Activated CD8-positive, alpha-beta T cell treated with anti-CD3 and anti-CD28 coated beads for 36 hours (primary cell): ENCODE measurements at regions not wholly inside any gene's neighbourhood (a gene's known extent, or its start where the extent isn't known, plus 50 kb on each side); places are given as distances from the start of the nearest gene placed in this dataset.

Source experiments
- ATAC-seq: fragments of 200-7000 bp; cut with Tn5 transposase; one replicate; pipeline ENCODE4 v1.10.0; 2021; ENCODE audit warnings: mild to moderate bottlenecking, moderate library complexity
- CTCF ChIA-PET: fragments of 350-600 bp; sonication (Branson Sonifier 250); formaldehyde crosslinking; loops from one replicate; lab custom pipeline; 2021; ENCODE audit warnings: antibody characterized with exemption; lab: Charles Lee
- POLR2A ChIA-PET: fragments of 350-600 bp; sonication (Branson Sonifier 250); formaldehyde crosslinking; loops from one replicate; lab custom pipeline; 2021; ENCODE audit warnings: antibody characterized with exemption; lab: Charles Lee
- DNase-seq: peaks from one replicate; pipeline ENCODE4 v3.0.0-alpha.2; 2020
- H3K27ac Mint-ChIP-seq: one replicate; pipeline ENCODE4 v1.8.0; 2021; ENCODE audit warnings: mild to moderate bottlenecking, mixed read lengths
- H3K27me3 Mint-ChIP-seq: one replicate; pipeline ENCODE4 v1.8.0; 2021; ENCODE audit warnings: mixed read lengths
- H3K36me3 Mint-ChIP-seq: one replicate; pipeline ENCODE4 v1.8.0; 2021; ENCODE audit warnings: low read depth, mixed read lengths
- H3K4me1 Mint-ChIP-seq: one replicate; pipeline ENCODE4 v1.8.0; 2021; ENCODE audit warnings: low read depth, mixed read lengths
- H3K4me3 Mint-ChIP-seq: one replicate; pipeline ENCODE4 v1.8.0; 2021; ENCODE audit warnings: mild to moderate bottlenecking, moderate library complexity, mixed read lengths
- H3K9me3 Mint-ChIP-seq: one replicate; pipeline ENCODE4 v1.8.0; 2021; ENCODE audit warnings: mixed read lengths
- intact Hi-C: fragments of 100-400 bp; cut with micrococcal nuclease; formaldehyde crosslinking; loops from one replicate; pipeline ENCODE4 v1.10.0; 2022
- TF ChIP-seq, protein P1 (sequence below): fragments of 200-600 bp; IDR thresholded peaks from one replicate; pipeline ENCODE4 v1.8.0; 2022; ENCODE audit warnings: antibody characterized with exemption, mild to moderate bottlenecking

DNA sequence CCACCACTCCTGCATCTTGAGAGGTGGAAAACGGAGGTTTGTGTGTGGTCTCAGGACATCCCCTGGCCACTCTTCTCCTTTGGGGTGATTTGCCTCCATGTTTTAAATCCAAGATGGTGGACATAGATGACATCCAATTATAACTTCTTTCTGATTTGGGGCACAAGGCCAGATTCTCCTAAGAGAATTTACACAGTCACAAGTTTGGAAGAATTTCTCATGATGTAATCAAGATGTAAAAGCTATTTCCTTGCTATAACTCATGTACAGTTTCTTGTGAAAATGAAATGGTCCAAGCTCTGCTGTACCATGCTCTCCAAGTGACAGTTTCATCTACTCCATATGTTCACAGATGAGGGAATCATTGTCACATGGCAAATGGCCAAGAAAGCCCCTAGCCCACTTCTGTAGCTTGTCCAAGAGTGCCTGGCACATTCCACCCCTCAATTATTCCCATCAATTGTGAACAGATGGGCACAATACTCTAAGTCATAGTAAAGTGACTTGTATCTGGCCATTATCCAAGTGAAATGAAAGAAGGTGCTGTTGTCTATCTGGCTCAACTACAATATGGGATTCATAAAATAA, 134.6 kb upstream of the ROPN1 start:
- intact Hi-C loops: no loop called here
- no peaks in the 10 kb centered on the region for H3K36me3 Mint-ChIP-seq
- ATAC-seq (no peak), DNase-seq (no peak)
- H3K9me3 Mint-ChIP-seq: no peaks in the 10 kb centered on the region
- ChIA-PET POLR2A (no interaction called here), CTCF (no interaction called here)
- H3K27ac Mint-ChIP-seq: no peak overlapping the region
- no peak overlapping the region for H3K4me3 Mint-ChIP-seq
- H3K4me1 Mint-ChIP-seq: no peaks in the 10 kb centered on the region
- peaks cover 9% of the 10 kb centered on the region for H3K27me3 Mint-ChIP-seq
- TF ChIP-seq, protein P1, sequence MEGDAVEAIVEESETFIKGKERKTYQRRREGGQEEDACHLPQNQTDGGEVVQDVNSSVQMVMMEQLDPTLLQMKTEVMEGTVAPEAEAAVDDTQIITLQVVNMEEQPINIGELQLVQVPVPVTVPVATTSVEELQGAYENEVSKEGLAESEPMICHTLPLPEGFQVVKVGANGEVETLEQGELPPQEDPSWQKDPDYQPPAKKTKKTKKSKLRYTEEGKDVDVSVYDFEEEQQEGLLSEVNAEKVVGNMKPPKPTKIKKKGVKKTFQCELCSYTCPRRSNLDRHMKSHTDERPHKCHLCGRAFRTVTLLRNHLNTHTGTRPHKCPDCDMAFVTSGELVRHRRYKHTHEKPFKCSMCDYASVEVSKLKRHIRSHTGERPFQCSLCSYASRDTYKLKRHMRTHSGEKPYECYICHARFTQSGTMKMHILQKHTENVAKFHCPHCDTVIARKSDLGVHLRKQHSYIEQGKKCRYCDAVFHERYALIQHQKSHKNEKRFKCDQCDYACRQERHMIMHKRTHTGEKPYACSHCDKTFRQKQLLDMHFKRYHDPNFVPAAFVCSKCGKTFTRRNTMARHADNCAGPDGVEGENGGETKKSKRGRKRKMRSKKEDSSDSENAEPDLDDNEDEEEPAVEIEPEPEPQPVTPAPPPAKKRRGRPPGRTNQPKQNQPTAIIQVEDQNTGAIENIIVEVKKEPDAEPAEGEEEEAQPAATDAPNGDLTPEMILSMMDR: no peak

DNA sequence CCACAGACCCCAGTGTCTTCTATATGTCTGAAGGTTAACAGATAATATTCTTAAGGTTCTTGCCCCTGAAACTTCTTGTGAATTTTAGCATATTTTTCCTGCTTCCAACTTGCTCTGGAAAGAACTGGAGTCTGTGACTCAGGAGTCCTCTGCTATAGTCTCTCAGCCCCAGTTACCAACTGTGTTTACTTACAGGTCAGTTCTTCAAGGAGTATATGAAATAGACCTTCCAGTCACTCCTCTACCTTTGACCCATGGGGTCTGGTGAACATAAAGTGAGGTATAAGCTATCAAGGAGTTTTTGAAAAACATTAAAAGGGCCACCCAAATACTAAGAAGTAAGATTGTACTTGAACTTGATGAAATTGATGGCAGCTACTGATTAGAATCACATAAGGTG, 139.2 kb upstream of the ROPN1 start:
- intact Hi-C loops: no loop called here
- CTCF ChIA-PET: no interaction called here
- Mint-ChIP-seq H3K9me3 (no peaks in the 10 kb centered on the region), H3K4me3 (no peak overlapping the region), H3K4me1 (no peaks in the 10 kb centered on the region), H3K27me3 (peaks cover 6% of the 10 kb centered on the region), H3K27ac (no peak overlapping the region), H3K36me3 (no peaks in the 10 kb centered on the region)
- ATAC-seq: no peak
- TF ChIP-seq, protein P1: no peak
- no peak for DNase-seq
- POLR2A ChIA-PET: no interaction called here

DNA sequence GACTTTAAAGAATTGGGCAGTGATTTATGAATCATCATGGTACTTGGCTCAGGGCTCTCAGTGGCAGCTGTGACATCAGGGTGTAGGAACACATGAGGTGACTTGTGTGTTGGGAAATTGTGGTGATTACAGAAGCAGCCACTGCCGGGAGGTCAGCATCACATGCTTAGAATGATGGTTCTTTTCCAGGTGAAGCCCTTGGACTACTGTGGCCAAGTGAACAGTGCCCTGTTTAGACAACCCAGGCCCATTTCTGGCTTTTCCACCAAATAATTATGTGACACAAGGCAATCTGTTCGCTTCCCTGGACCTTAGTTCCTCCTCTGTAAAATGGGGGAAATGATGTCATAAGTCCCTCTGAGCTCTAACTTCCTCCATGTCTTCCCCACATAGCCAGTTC, 139.7 kb upstream of the ROPN1 start:
- no peaks in the 10 kb centered on the region for H3K9me3 Mint-ChIP-seq
- no peak for DNase-seq
- H3K27ac Mint-ChIP-seq: no peak overlapping the region
- CTCF ChIA-PET: no interaction called here
- POLR2A ChIA-PET: no interaction called here
- TF ChIP-seq, protein P1: no peak
- H3K4me1 Mint-ChIP-seq: no peaks in the 10 kb centered on the region
- ATAC-seq: no peak
- peaks cover 6% of the 10 kb centered on the region for H3K27me3 Mint-ChIP-seq
- no peaks in the 10 kb centered on the region for H3K36me3 Mint-ChIP-seq
- H3K4me3 Mint-ChIP-seq: no peak overlapping the region
- intact Hi-C loops: no loop called here

DNA sequence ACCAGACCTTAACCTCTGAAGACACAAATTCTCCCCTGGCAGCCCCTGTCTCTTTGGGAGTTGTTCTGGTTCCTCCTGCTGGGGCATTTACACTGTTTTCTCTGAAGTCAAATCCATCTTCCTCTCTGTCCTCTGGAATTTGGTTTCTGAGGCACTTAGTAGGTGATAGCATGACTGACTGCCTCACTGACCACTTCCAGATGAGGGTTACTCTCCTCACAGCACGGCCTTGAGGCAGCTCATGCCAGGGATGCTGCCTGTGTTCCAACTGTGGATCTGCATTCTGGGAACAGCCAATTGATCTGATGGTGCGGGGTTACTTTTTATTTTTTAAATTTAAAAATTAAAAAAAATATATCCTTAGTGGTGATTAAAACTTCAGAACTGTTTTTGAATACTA, 140.9 kb upstream of the ROPN1 start:
- CTCF ChIA-PET: no interaction called here
- Mint-ChIP-seq H3K4me3 (no peak overlapping the region), H3K4me1 (no peaks in the 10 kb centered on the region), H3K9me3 (no peaks in the 10 kb centered on the region), H3K27me3 (peaks cover 6% of the 10 kb centered on the region), H3K27ac (no peak overlapping the region), H3K36me3 (no peaks in the 10 kb centered on the region)
- ATAC-seq (no peak), DNase-seq (no peak)
- POLR2A ChIA-PET: no interaction called here
- TF ChIP-seq, protein P1: no peak
- intact Hi-C loops: no loop called here

DNA sequence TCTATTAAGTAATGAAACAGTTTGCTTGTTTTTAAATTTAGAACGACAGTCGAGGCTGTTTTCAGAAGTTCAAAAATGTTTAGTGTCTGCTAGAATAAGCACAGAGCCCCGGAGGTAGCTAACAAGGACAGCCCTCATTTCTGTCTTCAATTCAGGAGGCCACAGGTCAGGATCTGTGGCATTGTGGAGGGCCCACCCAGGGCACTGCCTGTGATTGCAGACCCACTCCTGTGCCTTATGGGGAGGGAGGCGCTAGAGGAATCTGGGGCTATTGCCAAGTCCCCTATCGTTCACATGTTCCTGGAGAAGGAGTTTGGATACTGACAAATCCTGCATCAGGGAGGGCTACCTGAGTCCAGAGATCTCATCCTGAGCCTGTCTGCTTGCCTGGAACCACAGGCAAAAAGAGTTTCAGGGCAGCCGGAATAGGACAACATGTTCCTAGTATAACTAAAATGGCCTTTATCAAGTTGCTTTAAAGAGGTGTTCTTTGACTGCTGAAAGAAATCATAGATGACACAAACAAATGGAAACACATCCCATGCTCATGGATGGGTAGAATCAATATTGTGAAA, 141.5 kb upstream of the ROPN1 start:
- intact Hi-C loops: no loop called here
- DNase-seq: no peak
- H3K36me3 Mint-ChIP-seq: no peaks in the 10 kb centered on the region
- no peak overlapping the region for H3K27ac Mint-ChIP-seq
- no peak overlapping the region for H3K4me3 Mint-ChIP-seq
- peaks cover 6% of the 10 kb centered on the region for H3K27me3 Mint-ChIP-seq
- TF ChIP-seq, protein P1: no peak
- ChIA-PET POLR2A (no interaction called here), CTCF (no interaction called here)
- no peak for ATAC-seq
- no peaks in the 10 kb centered on the region for H3K9me3 Mint-ChIP-seq
- no peaks in the 10 kb centered on the region for H3K4me1 Mint-ChIP-seq
